ENCODE measurements at regions not wholly inside any gene's neighbourhood (a gene's known extent, or its start where the extent isn't known, plus 50 kb on each side); places are given as distances from the start of the nearest gene placed in this dataset.

GRCh38 chr5:38707352-38708210 lies 138.2 kb upstream of the OSMR start:
- Mint-ChIP-seq H3K4me1 (no peaks in the 10 kb centered on the region), H3K27me3 (peaks cover 4% of the 10 kb centered on the region), H3K27ac (no peak overlapping the region), H3K9me3 (no peaks in the 10 kb centered on the region), H3K36me3 (no peaks in the 10 kb centered on the region), H3K4me3 (no peak overlapping the region)
- no peak for ATAC-seq (ENCODE audit: low read depth)
- no peak for DNase-seq
- POLR2A ChIA-PET = no interaction called here

GRCh38 chr5:38709678-38710306 lies 136.0 kb upstream of the OSMR start:
- H3K27ac Mint-ChIP-seq = no peak overlapping the region
- DNase-seq = no peak
- no peaks in the 10 kb centered on the region for H3K36me3 Mint-ChIP-seq
- no peaks in the 10 kb centered on the region for H3K4me1 Mint-ChIP-seq
- no peak overlapping the region for H3K4me3 Mint-ChIP-seq
- H3K27me3 Mint-ChIP-seq = peaks cover 4% of the 10 kb centered on the region
- H3K9me3 Mint-ChIP-seq = no peaks in the 10 kb centered on the region
- POLR2A ChIA-PET = no interaction called here
- ATAC-seq (ENCODE audit: low read depth) = no peak

- Mint-ChIP-seq H3K27ac (no peak overlapping the region), H3K9me3 (no peaks in the 10 kb centered on the region), H3K27me3 (peaks cover 4% of the 10 kb centered on the region), H3K4me3 (no peak overlapping the region), H3K36me3 (no peaks in the 10 kb centered on the region), H3K4me1 (no peaks in the 10 kb centered on the region)
- DNase-seq (no peak), ATAC-seq (ENCODE audit: low read depth) (no peak)
- POLR2A ChIA-PET = no interaction called here
Observed at GRCh38 chr5:38710627-38711026, 135.2 kb upstream of the OSMR start.

GRCh38 chr5:38712391-38712790 lies 133.4 kb upstream of the OSMR start:
- H3K4me3 Mint-ChIP-seq = no peak overlapping the region
- no peak for ATAC-seq (ENCODE audit: low read depth)
- H3K36me3 Mint-ChIP-seq = no peaks in the 10 kb centered on the region
- H3K27me3 Mint-ChIP-seq = peaks cover 2% of the 10 kb centered on the region
- no peaks in the 10 kb centered on the region for H3K9me3 Mint-ChIP-seq
- POLR2A ChIA-PET = no interaction called here
- H3K27ac Mint-ChIP-seq = no peak overlapping the region
- DNase-seq = no peak
- H3K4me1 Mint-ChIP-seq = no peaks in the 10 kb centered on the region

- no peak overlapping the region for H3K27ac Mint-ChIP-seq
- DNase-seq (no peak), ATAC-seq (ENCODE audit: low read depth) (no peak)
- H3K4me1 Mint-ChIP-seq = no peaks in the 10 kb centered on the region
- H3K4me3 Mint-ChIP-seq = no peak overlapping the region
- POLR2A ChIA-PET = no interaction called here
- H3K9me3 Mint-ChIP-seq = no peaks in the 10 kb centered on the region
- H3K27me3 Mint-ChIP-seq = peaks cover 2% of the 10 kb centered on the region
- no peaks in the 10 kb centered on the region for H3K36me3 Mint-ChIP-seq
Observed at GRCh38 chr5:38714240-38714639, 131.6 kb upstream of the OSMR start.

GRCh38 chr5:38714703-38715355 lies 131.0 kb upstream of the OSMR start:
- no peak overlapping the region for H3K4me3 Mint-ChIP-seq
- POLR2A ChIA-PET = no interaction called here
- H3K27ac Mint-ChIP-seq = no peak overlapping the region
- H3K27me3 Mint-ChIP-seq = peaks cover 2% of the 10 kb centered on the region
- no peaks in the 10 kb centered on the region for H3K36me3 Mint-ChIP-seq
- no peaks in the 10 kb centered on the region for H3K4me1 Mint-ChIP-seq
- no peaks in the 10 kb centered on the region for H3K9me3 Mint-ChIP-seq
- no peak for ATAC-seq (ENCODE audit: low read depth)
- no peak for DNase-seq

GRCh38 chr5:38715696-38716095 lies 130.1 kb upstream of the OSMR start:
- no peak for ATAC-seq (ENCODE audit: low read depth)
- POLR2A ChIA-PET = no interaction called here
- no peaks in the 10 kb centered on the region for H3K4me1 Mint-ChIP-seq
- H3K36me3 Mint-ChIP-seq = no peaks in the 10 kb centered on the region
- H3K4me3 Mint-ChIP-seq = no peak overlapping the region
- no peak for DNase-seq
- no peak overlapping the region for H3K27ac Mint-ChIP-seq
- no peaks in the 10 kb centered on the region for H3K9me3 Mint-ChIP-seq
- H3K27me3 Mint-ChIP-seq = peaks cover 2% of the 10 kb centered on the region

- Mint-ChIP-seq H3K4me1 (no peaks in the 10 kb centered on the region), H3K27me3 (peaks cover 2% of the 10 kb centered on the region), H3K9me3 (no peaks in the 10 kb centered on the region), H3K27ac (no peak overlapping the region), H3K4me3 (no peak overlapping the region), H3K36me3 (no peaks in the 10 kb centered on the region)
- ATAC-seq (ENCODE audit: low read depth) = no peak
- DNase-seq = no peak
- POLR2A ChIA-PET = no interaction called here
Observed at GRCh38 chr5:38716516-38716915, 129.3 kb upstream of the OSMR start.

- Mint-ChIP-seq H3K36me3 (no peaks in the 10 kb centered on the region), H3K27me3 (no peaks in the 10 kb centered on the region), H3K4me3 (no peak overlapping the region), H3K9me3 (no peaks in the 10 kb centered on the region), H3K4me1 (no peaks in the 10 kb centered on the region), H3K27ac (no peak overlapping the region)
- POLR2A ChIA-PET = no interaction called here
- DNase-seq (no peak), ATAC-seq (ENCODE audit: low read depth) (no peak)
Observed at GRCh38 chr5:38718771-38719391, 126.9 kb upstream of the OSMR start.

GRCh38 chr5:38719403-38719802 lies 126.4 kb upstream of the OSMR start:
- Mint-ChIP-seq H3K9me3 (no peaks in the 10 kb centered on the region), H3K36me3 (no peaks in the 10 kb centered on the region), H3K4me3 (no peak overlapping the region), H3K27ac (no peak overlapping the region), H3K4me1 (no peaks in the 10 kb centered on the region), H3K27me3 (no peaks in the 10 kb centered on the region)
- no peak for DNase-seq
- ATAC-seq (ENCODE audit: low read depth) = no peak
- POLR2A ChIA-PET = no interaction called here

GRCh38 chr5:38719916-38720315 lies 125.9 kb upstream of the OSMR start:
- no peak overlapping the region for H3K4me3 Mint-ChIP-seq
- ATAC-seq (ENCODE audit: low read depth) (no peak), DNase-seq (no peak)
- H3K27ac Mint-ChIP-seq = no peak overlapping the region
- H3K9me3 Mint-ChIP-seq = no peaks in the 10 kb centered on the region
- no peaks in the 10 kb centered on the region for H3K4me1 Mint-ChIP-seq
- H3K36me3 Mint-ChIP-seq = no peaks in the 10 kb centered on the region
- no peaks in the 10 kb centered on the region for H3K27me3 Mint-ChIP-seq
- POLR2A ChIA-PET = no interaction called here

GRCh38 chr5:38720554-38721361 lies 125.1 kb upstream of the OSMR start:
- POLR2A ChIA-PET = no interaction called here
- Mint-ChIP-seq H3K4me3 (no peak overlapping the region), H3K36me3 (no peaks in the 10 kb centered on the region), H3K4me1 (no peaks in the 10 kb centered on the region), H3K27me3 (no peaks in the 10 kb centered on the region), H3K27ac (no peak overlapping the region), H3K9me3 (no peaks in the 10 kb centered on the region)
- no peak for ATAC-seq (ENCODE audit: low read depth)
- DNase-seq = no peak

- H3K9me3 Mint-ChIP-seq = no peaks in the 10 kb centered on the region
- POLR2A ChIA-PET = no interaction called here
- no peaks in the 10 kb centered on the region for H3K36me3 Mint-ChIP-seq
- no peak overlapping the region for H3K27ac Mint-ChIP-seq
- no peaks in the 10 kb centered on the region for H3K27me3 Mint-ChIP-seq
- no peak for ATAC-seq (ENCODE audit: low read depth)
- DNase-seq = no peak
- H3K4me3 Mint-ChIP-seq = no peak overlapping the region
- H3K4me1 Mint-ChIP-seq = no peaks in the 10 kb centered on the region
Observed at GRCh38 chr5:38722918-38723317, 122.9 kb upstream of the OSMR start.
